RPMI8226 (cell line): ENCODE measurements at regions not wholly inside any gene's neighbourhood (a gene's known extent, or its start where the extent isn't known, plus 50 kb on each side); places are given as distances from the start of the nearest gene placed in this dataset.
"Not testable (repeated sequence)": the region's sequence is repeated elsewhere in the genome, so short reads cannot be mapped to it uniquely, and the experiment has no call there.

ENCODE experiments used
- DNase-seq: peaks from one replicate; pipeline ENCODE4 v3.0.0-alpha.2; 2015

DNA sequence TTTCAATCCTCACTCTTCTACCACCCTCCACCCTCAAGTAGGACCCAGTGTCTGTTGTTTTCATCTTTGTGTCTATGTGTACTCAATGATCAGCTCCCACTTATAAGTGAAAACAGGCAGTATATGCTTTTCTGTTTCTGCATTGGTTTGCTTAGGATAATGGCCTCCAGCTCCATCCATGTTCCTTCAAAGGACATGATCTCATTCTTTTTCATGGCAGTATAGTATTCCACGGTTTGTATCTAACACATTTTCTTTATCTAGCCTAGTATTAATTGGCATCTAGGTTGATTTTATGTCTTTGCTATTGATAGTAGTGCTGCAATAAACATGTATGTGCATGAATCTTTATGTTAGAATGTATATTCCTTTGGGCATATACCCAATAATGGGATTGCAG is 259.8 kb upstream of the KIF2A start:
- no peak for DNase-seq

DNA sequence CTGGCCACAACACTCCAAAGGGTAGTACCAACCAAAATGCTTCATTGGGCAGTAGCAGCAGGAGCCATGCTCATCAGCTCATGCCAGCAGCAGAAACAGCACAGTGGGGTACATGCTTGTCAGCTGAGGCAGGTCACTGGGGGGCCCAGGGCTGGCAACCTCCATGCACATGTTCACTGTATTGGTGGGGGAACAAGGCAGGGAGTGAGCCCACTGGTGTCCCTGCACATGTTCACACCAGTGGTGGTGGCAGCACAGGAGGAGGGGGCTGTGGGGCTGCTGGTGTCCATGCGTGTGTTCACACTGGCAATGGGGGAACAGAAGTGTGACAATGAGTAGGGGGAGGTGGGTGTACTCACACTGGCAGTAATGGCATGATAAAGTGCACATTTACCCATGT is 254.3 kb upstream of the KIF2A start:
- DNase-seq = no peak

DNA sequence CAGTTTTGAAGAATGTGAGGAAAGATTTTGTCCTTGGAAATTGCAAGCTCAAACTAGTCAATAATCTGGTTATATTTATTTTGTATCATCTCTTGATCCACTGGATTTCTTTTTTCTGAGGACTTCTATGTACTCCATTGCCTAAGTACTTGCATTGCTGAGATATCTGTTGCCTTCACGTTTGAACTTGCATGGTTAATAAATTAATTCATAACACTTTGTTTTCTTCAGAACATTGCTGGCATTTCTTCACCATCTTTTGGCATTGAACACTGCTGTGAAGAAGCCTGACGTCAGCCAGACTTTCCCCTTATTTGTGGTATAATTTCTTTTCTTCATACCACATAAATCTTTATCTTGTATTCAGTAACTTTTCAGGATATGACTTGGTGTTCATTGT is 246.0 kb upstream of the KIF2A start:
- no peak for DNase-seq

DNA sequence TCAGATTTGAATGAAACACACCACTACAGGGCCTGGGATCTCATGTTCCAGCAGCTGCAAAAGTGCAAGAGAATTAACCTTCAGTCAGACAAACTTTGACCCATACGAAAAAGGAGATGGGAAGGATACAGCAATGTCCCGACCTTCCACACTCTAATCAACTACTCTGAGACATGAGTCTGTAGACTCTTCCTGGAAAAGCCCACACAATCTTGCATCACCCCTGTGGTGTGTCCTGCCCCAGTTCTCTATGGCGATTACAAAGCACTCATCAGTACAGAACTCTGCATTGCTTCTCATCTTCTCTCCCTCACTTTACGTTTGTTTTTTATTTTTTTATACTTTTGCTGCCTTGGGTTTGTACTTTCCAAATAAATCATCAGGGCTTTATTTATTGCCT is 241.0 kb upstream of the KIF2A start:
- DNase-seq = no peak

DNA sequence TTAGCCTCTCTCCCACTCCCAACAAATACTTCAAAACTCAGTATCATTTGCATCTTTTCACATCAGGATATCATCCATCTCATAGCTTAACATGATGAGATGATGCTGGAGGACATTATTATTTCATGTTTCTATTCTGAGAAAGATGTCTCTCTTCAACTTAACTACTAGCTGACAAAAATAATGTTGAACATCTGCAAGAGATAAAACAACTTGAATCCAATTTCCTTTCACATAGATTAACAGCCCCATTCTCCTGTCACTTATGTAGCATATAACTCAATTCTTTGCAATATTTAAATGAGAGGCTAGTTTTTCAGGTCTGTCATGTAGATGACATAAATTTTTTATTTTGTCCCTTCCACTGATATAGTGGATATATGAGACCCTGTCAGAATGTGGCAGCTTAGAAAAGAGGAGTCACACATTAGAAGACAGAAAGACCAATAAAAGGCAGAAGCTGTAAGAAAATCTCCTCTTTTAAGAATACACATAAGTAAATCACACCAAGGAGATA is 239.2 kb upstream of the KIF2A start:
- DNase-seq = no peak

DNA sequence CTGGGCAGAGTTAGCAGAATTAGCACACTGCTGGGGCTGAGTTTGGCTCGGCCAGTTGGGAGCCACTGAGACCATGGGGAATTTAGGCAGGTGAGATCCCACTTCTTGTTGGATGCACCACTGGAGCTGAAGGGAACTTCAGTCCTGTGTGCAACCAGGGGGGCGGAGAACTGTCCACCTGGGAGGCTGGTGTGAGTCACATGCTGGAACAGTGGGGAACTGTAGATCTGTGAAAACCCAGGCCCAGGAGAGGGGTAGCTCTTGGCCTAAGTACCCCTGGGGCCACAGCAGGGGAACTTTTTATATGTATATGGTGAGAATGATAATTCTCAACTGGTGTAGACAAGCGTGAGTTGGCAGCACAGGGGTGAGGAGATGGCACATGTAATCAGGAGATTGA is 237.5 kb upstream of the KIF2A start:
- DNase-seq = no peak

DNA sequence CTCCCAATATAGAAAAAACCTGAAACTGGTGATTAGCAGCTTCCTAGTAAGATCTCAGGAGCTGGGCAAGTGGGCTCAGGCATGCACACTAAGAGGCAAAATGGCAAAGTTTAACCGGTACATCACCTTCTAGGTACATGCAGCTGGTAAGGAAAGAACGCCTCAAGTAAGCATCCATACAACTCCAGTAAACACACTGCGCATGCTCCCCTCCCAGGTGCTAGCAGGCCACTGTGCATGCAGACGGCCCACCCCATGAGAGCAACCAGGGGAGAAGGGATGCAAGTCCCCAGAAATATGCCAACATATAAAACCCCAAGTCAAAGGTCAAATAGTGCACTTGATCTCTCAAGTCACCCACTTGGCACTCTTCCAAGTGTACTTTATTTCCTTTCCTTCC is 228.6 kb upstream of the KIF2A start:
- no peak for DNase-seq

DNA sequence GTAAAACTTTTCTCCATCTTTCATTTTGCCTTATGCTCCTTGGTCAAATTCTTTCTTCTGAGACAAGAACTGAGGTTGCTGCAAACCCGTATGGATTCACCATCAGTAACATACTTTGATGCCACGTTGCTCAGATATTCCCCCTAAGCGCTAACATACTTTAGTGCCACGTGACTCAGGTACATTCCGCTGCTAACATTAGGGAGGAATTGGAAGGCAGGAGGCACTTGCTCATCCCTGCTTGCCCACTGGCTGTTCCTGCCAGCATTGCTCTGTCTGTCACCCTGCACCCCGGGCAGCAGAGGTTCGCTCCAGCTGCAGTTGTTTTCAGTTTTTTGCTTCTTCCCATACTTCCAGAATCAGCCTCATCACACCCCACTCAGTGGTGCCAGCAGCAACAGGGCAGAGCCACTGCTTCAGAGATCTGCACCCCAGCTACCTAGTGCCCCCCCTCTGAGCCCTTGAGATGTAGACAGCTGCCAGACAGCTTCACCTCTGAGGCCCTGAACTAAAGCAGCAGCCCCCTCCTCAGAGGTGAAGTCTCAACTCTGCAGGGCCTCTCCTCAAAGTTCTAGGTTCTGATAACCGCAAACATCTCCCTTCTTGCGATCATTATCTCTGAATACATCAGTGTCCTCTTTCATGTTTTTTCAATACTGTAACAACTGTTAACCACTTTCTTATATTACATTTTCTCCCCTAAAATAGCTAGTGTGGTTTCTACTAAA is 228.0 kb upstream of the KIF2A start:
- no peak for DNase-seq

DNA sequence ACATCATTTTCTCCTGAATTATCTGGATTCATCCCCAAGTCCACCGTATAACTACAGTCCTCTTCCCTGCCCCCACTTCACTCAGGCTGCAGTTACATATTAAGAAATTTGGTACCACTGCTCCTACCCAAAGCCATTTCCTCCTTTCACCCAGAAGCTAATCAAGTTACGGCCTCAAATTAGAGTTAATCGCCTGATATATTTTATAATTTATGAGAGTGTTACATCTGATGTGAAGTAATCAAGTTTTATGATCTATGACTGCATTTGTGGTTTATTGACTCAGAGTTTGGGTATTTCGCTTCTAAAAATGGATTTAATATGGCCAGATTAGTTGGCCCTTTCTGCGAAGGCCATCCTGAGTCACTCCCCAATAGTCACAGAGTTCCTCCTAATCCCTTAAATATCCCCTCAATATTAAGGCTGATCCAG is 223.6 kb upstream of the KIF2A start:
- DNase-seq = no peak

DNA sequence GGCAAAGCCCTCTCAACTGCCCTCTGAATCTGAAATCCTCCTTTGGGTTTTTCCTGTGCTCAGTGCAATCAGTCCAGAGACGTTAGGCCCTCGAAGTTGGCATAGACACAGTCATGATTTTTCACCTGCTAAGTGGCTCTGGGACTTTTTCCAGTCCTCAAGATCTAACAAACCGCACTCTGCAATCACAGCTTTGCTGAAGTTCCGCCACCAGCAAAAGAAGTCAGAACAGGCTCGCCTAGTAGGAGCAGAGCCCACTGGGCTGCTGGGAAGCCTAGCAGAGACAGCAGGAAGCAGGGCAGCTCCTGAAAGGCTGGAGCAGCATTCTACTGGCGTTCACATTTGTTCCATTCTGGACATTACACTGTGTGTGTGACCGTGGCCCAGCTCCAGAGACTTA is 222.8 kb upstream of the KIF2A start:
- no peak for DNase-seq

DNA sequence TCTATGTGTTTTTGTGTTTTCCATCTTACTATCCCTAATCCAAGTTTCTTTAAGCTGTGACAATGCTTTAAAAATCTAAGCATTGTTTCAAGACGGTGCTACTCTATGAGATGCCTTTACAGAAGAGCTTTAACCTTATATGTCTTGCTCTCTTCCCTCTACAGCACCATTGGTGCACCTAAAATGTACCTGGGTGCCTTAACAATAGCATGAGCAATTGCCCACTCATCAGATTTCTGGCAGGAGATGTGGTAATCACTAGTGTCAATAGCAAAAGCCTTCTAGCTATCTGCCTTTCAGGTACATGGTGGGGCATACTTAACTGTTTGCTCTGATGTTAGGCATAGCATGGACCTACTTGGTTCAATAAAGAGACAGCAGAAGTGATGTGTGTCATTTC is 222.3 kb upstream of the KIF2A start:
- DNase-seq = no peak

DNA sequence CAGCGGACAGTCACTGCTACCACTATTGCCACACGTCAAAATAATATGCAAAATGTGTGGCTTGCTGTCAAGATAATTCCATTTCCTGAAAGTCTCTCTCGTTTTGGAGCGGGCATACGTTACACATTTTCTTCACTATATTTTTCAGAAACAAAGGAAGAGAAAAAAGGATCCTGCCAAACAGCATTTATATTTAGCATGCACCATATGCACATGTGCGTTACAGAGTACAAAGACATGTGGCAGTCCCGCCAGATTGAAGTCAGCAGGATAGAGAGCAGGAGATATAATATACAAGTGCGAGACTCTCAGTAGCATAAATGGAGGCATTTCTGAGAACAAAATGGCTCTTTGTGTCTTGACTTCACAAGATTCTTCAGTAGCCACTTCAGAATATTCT is 221.6 kb upstream of the KIF2A start:
- DNase-seq = no peak

DNA sequence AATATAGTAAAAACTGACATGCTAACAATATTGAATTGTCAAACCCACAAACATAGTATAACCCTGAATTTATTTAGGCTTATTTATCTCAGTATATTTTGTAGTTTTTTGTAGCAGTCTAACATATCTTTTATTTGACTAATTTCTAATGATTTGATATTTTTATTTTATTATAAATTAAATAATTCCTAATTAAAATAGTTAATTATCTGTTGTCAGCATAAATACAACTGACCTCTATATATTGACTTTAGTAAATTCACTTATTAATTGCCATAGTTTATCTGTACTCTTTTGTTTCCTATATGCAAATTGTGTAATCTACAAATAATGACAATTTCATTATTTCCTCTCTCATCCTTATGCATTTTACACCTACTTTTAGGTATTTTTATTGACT is 215.1 kb upstream of the KIF2A start:
- no peak for DNase-seq

DNA sequence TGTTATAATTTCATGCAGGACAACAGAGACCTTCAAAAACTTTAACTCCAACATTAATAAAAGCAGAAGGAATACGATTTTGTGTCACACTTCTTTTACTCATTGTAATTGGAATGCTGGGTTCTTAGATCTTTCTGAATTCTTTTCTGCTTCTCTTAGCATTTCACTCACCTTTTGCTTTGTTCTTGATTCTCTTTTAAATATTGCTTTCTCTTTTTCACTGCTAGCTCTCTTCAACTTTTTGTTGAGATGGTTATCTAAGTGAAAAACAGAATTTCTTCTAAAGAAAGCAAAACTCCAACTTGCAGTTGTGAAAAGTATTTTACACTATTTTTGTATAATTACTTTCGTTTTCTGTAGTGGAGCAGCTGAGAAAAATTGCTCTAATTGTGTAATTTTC is 212.6 kb upstream of the KIF2A start:
- no peak for DNase-seq

DNA sequence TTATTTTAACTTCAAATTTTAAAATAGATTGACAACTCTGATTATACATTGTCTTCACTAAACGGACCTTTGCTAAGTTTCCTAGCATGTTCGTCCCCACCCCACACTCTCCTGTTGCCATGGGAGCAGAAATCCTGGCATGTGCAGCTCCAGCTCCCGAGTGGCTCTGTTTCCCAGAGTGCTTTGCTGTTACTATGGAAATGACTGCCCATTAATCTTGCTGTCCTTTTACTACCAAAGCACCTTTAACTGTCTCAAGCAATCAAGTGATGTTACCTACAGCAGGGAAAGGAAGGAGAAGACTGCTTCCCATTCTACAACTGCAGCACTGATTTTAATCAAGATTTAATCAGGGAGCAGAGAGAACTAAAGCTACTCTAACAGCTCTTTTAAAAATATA is 212.0 kb upstream of the KIF2A start:
- DNase-seq = no peak

DNA sequence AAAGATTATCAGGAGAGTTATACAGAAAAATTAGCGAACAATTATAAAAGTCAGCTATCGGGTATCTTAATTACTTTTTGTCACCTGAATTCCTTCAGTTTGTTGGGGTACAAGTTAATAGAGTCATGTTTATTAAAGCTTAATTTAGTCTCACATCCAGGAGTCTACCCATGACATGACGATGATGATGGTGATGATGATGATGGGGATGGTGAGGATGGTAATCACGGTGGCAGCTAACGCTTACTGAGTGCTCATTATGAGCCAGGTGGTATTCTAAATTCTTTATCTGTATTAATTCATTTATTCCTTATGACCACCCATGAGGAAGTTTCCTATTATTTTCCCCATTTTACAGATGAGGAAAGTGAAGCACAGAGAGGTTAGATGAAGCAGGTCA is 208.6 kb upstream of the KIF2A start:
- no peak for DNase-seq

DNA sequence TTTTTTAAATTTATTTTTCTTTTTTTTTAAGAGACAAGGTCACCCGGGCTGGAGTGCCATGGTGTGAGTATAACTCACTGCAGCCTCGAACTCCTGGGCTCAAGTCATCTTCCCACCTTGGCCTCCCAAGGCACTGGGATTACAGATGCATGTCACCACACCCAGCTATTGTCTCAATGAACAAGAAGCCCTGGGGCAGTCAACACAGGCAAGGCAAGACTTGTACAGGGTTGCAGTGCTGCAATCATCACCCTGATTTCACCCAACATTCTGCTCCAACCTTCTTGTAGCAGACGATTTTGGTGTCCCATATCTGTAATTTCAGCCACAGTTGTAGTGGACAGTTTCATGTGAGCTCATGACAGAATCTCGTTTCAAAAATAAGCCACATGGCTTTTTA is 205.8 kb upstream of the KIF2A start:
- DNase-seq = no peak

DNA sequence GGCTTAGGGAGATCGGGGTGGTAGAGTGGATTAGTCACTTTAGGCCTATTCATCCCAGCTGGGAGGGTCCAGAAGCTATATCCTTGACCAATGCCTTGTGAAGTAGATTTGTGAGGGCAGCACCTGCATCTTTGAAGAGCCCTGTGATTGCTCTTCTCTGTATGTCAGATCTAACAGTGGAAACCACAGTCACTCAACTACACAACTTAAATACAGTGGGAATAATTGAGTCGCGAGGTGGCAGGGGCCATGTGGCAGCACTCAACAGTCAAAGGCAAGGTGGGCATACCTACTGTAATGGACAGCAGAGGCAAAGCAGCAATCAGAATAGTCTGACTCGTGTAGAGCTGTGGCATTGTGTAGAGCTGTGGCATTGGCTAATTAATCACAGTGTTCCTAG is 202.1 kb upstream of the KIF2A start:
- DNase-seq = not testable (repeated sequence)

DNA sequence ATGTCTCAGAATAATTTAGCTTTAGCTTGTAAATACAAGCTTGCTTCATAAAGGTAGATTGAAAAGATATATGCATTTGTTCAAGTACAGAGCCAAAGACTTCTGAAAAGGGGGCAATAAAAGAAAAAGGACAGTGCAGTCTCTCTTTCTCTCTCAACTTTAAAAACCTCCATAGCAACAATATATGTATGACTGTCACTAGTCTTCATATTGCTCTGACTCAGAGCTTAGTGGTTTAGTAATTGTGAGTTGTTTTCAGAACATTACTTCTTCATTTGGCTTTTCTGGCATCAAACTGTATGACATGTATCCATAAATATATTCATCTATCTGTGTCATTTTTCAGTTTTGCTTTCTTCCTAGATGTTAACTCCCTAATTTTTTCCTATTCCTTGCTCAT is 194.6 kb upstream of the KIF2A start:
- no peak for DNase-seq

DNA sequence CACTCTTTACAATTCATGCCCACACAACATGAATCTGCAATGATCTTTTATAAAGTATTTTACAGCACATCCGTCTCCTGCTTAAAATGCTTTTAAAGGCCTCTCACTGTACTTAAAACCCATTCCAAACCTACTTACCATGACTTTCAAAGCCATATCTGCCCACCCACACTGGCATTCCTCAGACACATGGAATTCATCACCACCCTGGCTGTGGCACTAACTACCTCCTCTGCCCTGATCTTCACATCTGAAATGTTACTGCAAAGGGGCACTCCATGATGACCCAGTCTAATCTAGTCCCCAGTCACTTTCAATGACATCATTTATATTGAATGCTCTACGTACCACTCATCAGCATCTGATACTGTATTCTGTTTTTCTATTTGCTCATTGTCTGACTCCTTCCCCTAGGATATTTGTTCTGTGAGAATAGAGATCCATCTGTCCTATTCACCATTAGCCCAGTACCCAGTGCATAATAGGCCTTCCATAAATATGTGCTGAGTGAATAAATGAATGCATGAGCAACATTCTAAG is 193.2 kb upstream of the KIF2A start:
- DNase-seq = no peak

DNA sequence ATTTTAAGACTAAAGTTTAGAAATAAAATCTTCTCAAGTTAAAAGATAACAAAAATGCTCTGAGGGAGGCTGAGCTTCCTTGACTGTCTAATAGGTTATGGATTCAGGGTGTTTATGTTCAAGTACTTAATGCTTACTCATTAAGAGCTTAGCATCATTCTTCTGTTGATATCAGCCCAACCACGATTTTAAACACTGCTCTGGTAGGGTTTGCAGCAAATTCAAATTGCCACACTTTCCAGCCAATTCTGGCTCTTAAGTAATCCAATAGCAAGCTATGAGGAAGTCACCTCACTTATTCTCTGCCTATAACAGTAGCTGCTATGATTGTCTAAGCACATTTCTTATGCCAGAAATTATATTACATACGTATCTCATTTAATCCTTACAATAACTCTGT is 191.0 kb upstream of the KIF2A start:
- no peak for DNase-seq

DNA sequence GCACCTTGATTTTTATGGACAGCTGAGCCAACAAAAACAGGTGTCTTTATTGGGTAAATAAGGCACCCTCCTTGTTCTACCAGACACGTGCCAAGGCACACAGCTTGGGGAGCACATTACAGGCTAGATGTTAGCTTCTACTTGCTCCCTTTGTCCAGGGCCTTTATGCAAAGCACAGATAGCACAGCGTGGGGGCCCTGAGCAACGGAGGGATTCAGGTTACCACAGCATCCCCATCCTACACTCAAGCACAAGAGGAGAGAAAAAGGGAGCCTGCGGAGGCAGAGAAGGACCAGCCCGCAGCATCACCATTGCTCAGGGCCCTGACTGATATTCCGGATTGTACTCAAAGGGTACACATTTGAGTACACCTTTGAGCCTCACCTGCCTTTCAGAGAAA is 181.7 kb upstream of the KIF2A start:
- no peak for DNase-seq

DNA sequence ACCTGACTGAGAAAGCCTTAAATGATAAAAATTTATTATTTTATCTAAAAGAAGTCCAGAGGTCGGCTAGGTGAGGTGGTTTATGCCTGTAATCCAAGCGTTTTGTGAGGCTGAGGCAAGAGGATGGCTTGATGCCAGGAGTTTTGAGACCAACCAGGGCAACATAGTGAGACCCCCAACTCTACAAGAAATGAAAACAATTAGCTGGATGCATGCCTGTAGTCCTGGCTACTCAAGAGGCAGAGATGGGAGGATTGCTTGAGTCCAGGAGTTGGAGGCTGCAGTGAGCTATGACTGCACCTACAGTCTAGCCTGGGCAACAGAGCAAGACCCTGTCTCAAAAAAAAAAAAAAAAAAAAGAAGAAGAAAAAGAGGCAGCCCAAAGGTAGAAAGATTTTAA is 179.9 kb upstream of the KIF2A start:
- no peak for DNase-seq

DNA sequence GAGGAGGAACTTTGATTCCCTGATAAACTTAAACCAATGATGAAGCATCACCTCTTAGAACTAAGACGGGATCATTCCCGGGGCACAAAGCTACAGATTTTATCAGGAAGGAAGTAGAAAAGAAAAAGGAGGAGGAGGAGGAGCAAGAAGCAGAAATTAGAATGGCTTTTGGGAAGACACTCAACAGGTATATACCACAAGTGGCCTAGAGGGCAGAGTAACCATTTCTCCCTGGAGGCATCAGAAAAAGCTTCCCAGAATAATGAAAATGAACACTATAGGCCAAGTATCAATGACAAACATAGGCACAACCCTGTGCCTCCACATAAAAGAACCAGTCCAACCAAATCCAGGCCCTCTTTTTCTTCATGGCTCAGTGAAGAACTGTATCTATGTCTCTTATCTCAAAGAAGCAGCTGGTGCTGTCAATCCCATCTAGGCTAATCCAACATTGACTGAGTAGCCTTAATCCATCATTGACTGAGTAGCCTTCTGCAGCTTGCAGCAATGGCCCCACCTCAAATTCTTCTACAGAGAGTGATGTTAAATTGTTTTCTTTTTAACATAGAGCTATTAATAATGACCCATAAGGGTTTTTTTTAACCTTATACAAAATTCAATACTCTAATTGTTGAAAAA is 178.8 kb upstream of the KIF2A start:
- DNase-seq = no peak

DNA sequence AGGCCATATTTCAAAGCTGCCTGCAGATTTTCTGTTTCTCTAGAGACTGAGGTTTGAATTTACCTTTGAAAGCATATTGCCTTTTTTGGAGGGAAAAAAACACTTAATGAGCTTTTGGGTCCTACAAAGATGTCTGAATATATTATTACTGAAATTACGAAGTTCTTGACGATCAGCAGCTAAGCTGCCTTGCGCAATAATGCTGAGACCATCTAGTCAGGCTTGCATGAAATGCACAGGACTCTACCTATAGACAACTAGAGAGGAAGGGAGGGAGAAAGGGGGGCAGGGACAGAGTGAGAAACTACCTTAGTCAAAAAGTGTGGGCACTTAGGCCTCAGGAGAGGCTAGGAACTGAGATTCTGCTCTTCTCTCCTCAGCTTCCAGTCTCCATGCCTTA is 175.9 kb upstream of the KIF2A start:
- no peak for DNase-seq
